Peyer's patch (tissue), 4 donors: ENCODE measurements at regions not wholly inside any gene's neighbourhood (a gene's known extent, or its start where the extent isn't known, plus 50 kb on each side); places are given as distances from the start of the nearest gene placed in this dataset.

Source experiments
- DNase-seq, 3 donors: peaks; one replicate each; pipeline ENCODE4 v3.0.0-alpha.2; 2017 to 2019
- H3K27ac ChIP-seq, 4 donors: fragments of 200-600 bp; sonication (generic); one replicate each; pipeline ENCODE4 v1.5.1; 2016 to 2019
- H3K27me3 ChIP-seq, 2 donors: fragments of 200-600 bp; sonication (generic); one replicate each; pipeline ENCODE4 v1.5.1; 2019
- H3K36me3 ChIP-seq, 3 donors: fragments of 200-600 bp; sonication (generic); one replicate each; pipeline ENCODE4 v1.5.1; 2016 to 2019
- H3K4me1 ChIP-seq, 4 donors: fragments of 200-600 bp; sonication (generic); one replicate each; pipeline ENCODE4 v1.5.1; 2016 to 2019
- H3K4me3 ChIP-seq, 4 donors: fragments of 200-600 bp; sonication (generic); 1 replicate in 3 of 4; 2 replicates in 1 of 4; pipeline ENCODE4 v1.5.1; 2016 to 2019; ENCODE audit warnings: mild to moderate bottlenecking in 1 of 4
- H3K9me3 ChIP-seq, 4 donors: fragments of 200-600 bp; sonication (generic); one replicate each; pipeline ENCODE4 v1.5.1; 2016 to 2019; ENCODE audit warnings: mild to moderate bottlenecking in 1 of 4
- CTCF ChIP-seq, 6 experiments: fragments of 450-650 bp in 4 of 6; fragments of 200-600 bp in 2 of 6; sonication (generic) in 1 of 6; IDR thresholded peaks; one replicate each; pipeline ENCODE4 v1.5.1; 2017 to 2019; ENCODE audit warnings: antibody characterized with exemption in 6 of 6, mild to moderate bottlenecking in 3 of 6, moderate library complexity in 1 of 6
- POLR2A ChIP-seq, 2 donors: fragments of 450-650 bp; IDR thresholded peaks; one replicate each; pipeline ENCODE4 v1.5.1; 2017; ENCODE audit warnings: antibody characterized with exemption in 2 of 2, mild to moderate bottlenecking in 2 of 2, moderate library complexity in 2 of 2

- H3K27me3 ChIP-seq = no peaks in the 10 kb centered on the region
- H3K4me1 ChIP-seq = no peaks in the 10 kb centered on the region
- DNase-seq = no peak
- H3K4me3 ChIP-seq = no peak overlapping the region
- no peak for TF ChIP-seq POLR2A (IDR thresholded peaks at IDR 0.05)
- TF ChIP-seq CTCF (IDR thresholded peaks at IDR 0.05) = no peak
- no peak overlapping the region for H3K27ac ChIP-seq
- no peaks in the 10 kb centered on the region for H3K9me3 ChIP-seq
- no peaks in the 10 kb centered on the region for H3K36me3 ChIP-seq
Observed at GRCh38 chr6:149131891-149132290, 185.6 kb upstream of the TAB2 start.

GRCh38 chr6:149132336-149132735 is 185.2 kb upstream of the TAB2 start:
- no peaks in the 10 kb centered on the region for H3K9me3 ChIP-seq
- H3K4me3 ChIP-seq = no peak overlapping the region
- no peak for DNase-seq
- no peak overlapping the region for H3K27ac ChIP-seq
- H3K27me3 ChIP-seq = no peaks in the 10 kb centered on the region
- no peak for TF ChIP-seq CTCF (IDR thresholded peaks at IDR 0.05)
- TF ChIP-seq POLR2A (IDR thresholded peaks at IDR 0.05) = no peak
- no peaks in the 10 kb centered on the region for H3K36me3 ChIP-seq
- no peaks in the 10 kb centered on the region for H3K4me1 ChIP-seq

- TF ChIP-seq POLR2A (IDR thresholded peaks at IDR 0.05) = no peak
- no peak for TF ChIP-seq CTCF (IDR thresholded peaks at IDR 0.05)
- H3K27me3 ChIP-seq = no peaks in the 10 kb centered on the region
- no peaks in the 10 kb centered on the region for H3K36me3 ChIP-seq
- no peak for DNase-seq
- H3K4me3 ChIP-seq = no peak overlapping the region
- H3K27ac ChIP-seq = no peak overlapping the region
- H3K9me3 ChIP-seq = no peaks in the 10 kb centered on the region
- H3K4me1 ChIP-seq = no peaks in the 10 kb centered on the region
Observed at GRCh38 chr6:149134511-149134933, 183.0 kb upstream of the TAB2 start.

GRCh38 chr6:149135809-149136208 is 181.7 kb upstream of the TAB2 start:
- H3K27me3 ChIP-seq = no peaks in the 10 kb centered on the region
- H3K4me3 ChIP-seq = no peak overlapping the region
- no peaks in the 10 kb centered on the region for H3K36me3 ChIP-seq
- H3K9me3 ChIP-seq = no peaks in the 10 kb centered on the region
- no peak for TF ChIP-seq POLR2A (IDR thresholded peaks at IDR 0.05)
- TF ChIP-seq CTCF (IDR thresholded peaks at IDR 0.05) = no peak
- DNase-seq = no peak
- H3K4me1 ChIP-seq = no peaks in the 10 kb centered on the region
- H3K27ac ChIP-seq = no peak overlapping the region

- H3K4me3 ChIP-seq = no peak overlapping the region
- no peaks in the 10 kb centered on the region for H3K4me1 ChIP-seq
- TF ChIP-seq POLR2A (IDR thresholded peaks at IDR 0.05) (no peak), CTCF (IDR thresholded peaks at IDR 0.05) (no peak)
- DNase-seq = no peak
- no peak overlapping the region for H3K27ac ChIP-seq
- no peaks in the 10 kb centered on the region for H3K9me3 ChIP-seq
- no peaks in the 10 kb centered on the region for H3K27me3 ChIP-seq
- no peaks in the 10 kb centered on the region for H3K36me3 ChIP-seq
Observed at GRCh38 chr6:149136273-149136912, 181.1 kb upstream of the TAB2 start.

- TF ChIP-seq POLR2A (IDR thresholded peaks at IDR 0.05) = no peak
- no peak for TF ChIP-seq CTCF (IDR thresholded peaks at IDR 0.05)
- Histone ChIP-seq H3K36me3 (no peaks in the 10 kb centered on the region), H3K4me3 (no peak overlapping the region), H3K27ac (no peak overlapping the region), H3K4me1 (no peaks in the 10 kb centered on the region), H3K9me3 (no peaks in the 10 kb centered on the region), H3K27me3 (no peaks in the 10 kb centered on the region)
- DNase-seq = peak in 1 of 3 donors; percentile 17
Observed at GRCh38 chr6:149136913-149137286, 180.6 kb upstream of the TAB2 start.
